PC-3 (cell line): ENCODE measurements at regions not wholly inside any gene's neighbourhood (a gene's known extent, or its start where the extent isn't known, plus 50 kb on each side); places are given as distances from the start of the nearest gene placed in this dataset.

Experiments used
- EZH2phosphoT487 ChIP-seq: fragments of 300-600 bp; sonication (generic); IDR thresholded peaks from 2 replicates; pipeline ENCODE4 v1.6.1; 2018; ENCODE audit warnings: mild to moderate bottlenecking, antibody characterized with exemption, low read length, borderline replicate concordance
- TF ChIP-seq, protein P1 (sequence below): fragments of 300-600 bp; sonication (generic); conservative IDR thresholded peaks from 2 replicates; pipeline ENCODE4 v1.5.1; 2017; ENCODE audit warnings: antibody characterized with exemption, low read depth, mild to moderate bottlenecking, low read length

DNA sequence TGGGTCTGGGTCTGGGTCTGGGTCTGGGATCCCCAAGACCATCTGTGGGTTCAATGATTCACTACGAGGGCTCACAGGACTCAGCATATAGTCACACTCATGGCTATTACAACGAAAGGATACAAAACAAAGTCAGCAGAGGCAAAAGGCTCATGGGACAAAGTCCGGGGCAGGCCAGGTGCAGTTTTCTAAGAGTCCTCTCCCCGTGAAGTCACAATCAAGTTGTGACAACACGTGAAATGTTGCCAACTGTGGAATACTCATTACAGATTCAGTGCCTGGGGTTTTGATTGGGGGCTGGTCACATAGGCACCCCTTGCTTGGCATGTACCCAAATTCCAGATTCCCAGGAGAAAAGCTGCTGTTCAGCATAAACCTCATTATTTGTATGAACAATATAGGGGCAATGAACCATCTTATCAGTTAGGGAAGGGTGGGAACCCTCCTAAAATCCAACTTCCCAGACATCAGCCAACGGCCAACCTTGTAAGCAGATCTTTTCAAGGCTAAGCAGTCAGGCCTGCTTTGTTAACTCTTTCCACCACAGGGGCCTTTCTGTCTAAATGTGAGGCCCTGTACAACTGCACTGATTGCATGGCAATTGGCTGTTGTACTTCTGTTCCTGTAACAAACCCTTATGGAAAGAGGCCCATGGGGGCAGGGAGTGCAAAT, 58.2 kb upstream of the DIPK2B start:
- TF ChIP-seq, protein P1, sequence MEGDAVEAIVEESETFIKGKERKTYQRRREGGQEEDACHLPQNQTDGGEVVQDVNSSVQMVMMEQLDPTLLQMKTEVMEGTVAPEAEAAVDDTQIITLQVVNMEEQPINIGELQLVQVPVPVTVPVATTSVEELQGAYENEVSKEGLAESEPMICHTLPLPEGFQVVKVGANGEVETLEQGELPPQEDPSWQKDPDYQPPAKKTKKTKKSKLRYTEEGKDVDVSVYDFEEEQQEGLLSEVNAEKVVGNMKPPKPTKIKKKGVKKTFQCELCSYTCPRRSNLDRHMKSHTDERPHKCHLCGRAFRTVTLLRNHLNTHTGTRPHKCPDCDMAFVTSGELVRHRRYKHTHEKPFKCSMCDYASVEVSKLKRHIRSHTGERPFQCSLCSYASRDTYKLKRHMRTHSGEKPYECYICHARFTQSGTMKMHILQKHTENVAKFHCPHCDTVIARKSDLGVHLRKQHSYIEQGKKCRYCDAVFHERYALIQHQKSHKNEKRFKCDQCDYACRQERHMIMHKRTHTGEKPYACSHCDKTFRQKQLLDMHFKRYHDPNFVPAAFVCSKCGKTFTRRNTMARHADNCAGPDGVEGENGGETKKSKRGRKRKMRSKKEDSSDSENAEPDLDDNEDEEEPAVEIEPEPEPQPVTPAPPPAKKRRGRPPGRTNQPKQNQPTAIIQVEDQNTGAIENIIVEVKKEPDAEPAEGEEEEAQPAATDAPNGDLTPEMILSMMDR: no peak
- no peak for TF ChIP-seq EZH2phosphoT487
